Gastroesophageal sphincter (tissue), 3 donors: ENCODE measurements at regions not wholly inside any gene's neighbourhood (a gene's known extent, or its start where the extent isn't known, plus 50 kb on each side); places are given as distances from the start of the nearest gene placed in this dataset.
"Not testable (repeated sequence)": the region's sequence is repeated elsewhere in the genome, so short reads cannot be mapped to it uniquely, and the experiment has no call there.

ENCODE experiments used
- POLR2AphosphoS5 ChIP-seq: sonication (generic); formaldehyde crosslinking; IDR thresholded peaks from one replicate; pipeline ENCODE4 v1.6.1; 2017; ENCODE audit warnings: antibody characterized with exemption
- TF ChIP-seq, protein P1 (sequence below), 4 experiments: fragments of 200-600 bp in 2 of 4; fragments of 450-650 bp in 2 of 4; sonication (generic) in 1 of 4; IDR thresholded peaks; one replicate each; pipeline ENCODE4 v1.5.1; 2017 to 2019; ENCODE audit warnings: antibody characterized with exemption in 4 of 4, mild to moderate bottlenecking in 2 of 4, moderate library complexity in 2 of 4

- TF ChIP-seq, protein P1, sequence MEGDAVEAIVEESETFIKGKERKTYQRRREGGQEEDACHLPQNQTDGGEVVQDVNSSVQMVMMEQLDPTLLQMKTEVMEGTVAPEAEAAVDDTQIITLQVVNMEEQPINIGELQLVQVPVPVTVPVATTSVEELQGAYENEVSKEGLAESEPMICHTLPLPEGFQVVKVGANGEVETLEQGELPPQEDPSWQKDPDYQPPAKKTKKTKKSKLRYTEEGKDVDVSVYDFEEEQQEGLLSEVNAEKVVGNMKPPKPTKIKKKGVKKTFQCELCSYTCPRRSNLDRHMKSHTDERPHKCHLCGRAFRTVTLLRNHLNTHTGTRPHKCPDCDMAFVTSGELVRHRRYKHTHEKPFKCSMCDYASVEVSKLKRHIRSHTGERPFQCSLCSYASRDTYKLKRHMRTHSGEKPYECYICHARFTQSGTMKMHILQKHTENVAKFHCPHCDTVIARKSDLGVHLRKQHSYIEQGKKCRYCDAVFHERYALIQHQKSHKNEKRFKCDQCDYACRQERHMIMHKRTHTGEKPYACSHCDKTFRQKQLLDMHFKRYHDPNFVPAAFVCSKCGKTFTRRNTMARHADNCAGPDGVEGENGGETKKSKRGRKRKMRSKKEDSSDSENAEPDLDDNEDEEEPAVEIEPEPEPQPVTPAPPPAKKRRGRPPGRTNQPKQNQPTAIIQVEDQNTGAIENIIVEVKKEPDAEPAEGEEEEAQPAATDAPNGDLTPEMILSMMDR (IDR thresholded peaks at IDR 0.05) = not testable (repeated sequence)
- TF ChIP-seq POLR2AphosphoS5 = not testable (repeated sequence)
Measured at GRCh38 chr14:83188311-83188710, 1654.7 kb upstream of the SEL1L start.
